ENCODE measurements at regions not wholly inside any gene's neighbourhood (a gene's known extent, or its start where the extent isn't known, plus 50 kb on each side); places are given as distances from the start of the nearest gene placed in this dataset.

- Histone ChIP-seq H3K4me1 (replicated peaks; ENCODE audit: insufficient read depth) (peaks cover 31% of the 10 kb centered on the region), H3K4me2 (peak overlapping the region; percentile 48), H3K9me2 (ENCODE audit: insufficient read depth) (no peaks in the 10 kb centered on the region), H3K9me3 (ENCODE audit: insufficient read depth, low read depth) (no peaks in the 10 kb centered on the region), H3K27me3 (ENCODE audit: insufficient read depth, low read depth) (no peaks in the 10 kb centered on the region), H3K79me2 (ENCODE audit: low read depth) (no peaks in the 10 kb centered on the region), H3K36me3 (ENCODE audit: low read depth) (no peaks in the 10 kb centered on the region), H4K20me1 (ENCODE audit: insufficient read depth) (no peaks in the 10 kb centered on the region), H3K27ac (no peak overlapping the region), H3F3A (ENCODE audit: insufficient read depth, low read depth) (peaks cover 3% of the 10 kb centered on the region; the same call in 1 of the 2 replicates), H2AFZ (no peak overlapping the region), H3K4me3 (no peak overlapping the region)
- no TSS peak for BruUV-seq (replicated peaks)
- ChIA-PET POLR2A (ENCODE audit: unreplicated experiment) (no interaction called here), CTCF (interaction anchor here (0.7 kb wide), 1 partner anchor 22 kb away, joined by 3 read pairs; no protein-coding TSS in a partner anchor)
- TF ChIP-seq EZH2 (IDR thresholded peaks at IDR 0.05; ENCODE audit: low read depth) (no peak), CTCF (conservative IDR thresholded peaks at IDR 0.05) (no peak)
- intact Hi-C loops (cut with micrococcal nuclease; ENCODE audit: unreplicated experiment) = no loop called here
- no peak for DNase-seq
Measured at GRCh38 chr6:43989581-43990146, 137.6 kb downstream of the MRPL14 start.

DNA sequence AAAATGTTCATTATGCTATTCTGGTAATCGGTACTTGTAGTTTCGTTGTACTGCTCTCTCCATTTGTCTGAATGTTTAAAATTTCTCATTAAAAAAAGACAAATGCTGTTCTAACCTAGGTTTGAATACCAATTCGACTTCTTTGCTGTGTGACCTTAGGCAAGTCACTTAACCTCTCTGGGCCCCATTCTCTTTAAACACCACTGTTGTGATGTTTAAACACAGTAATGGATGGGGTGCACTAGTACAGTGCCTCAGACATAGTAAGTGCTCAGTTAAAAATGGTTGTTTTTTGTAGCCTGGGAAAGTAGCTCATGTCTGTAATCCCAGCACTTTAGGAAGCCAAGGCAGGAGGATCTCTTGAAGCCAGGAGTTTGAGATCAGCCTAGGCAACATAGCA lies 138.5 kb downstream of the MRPL14 start:
- H3K4me3 ChIP-seq = no peak overlapping the region
- H3K27me3 ChIP-seq (ENCODE audit: insufficient read depth, low read depth) = no peaks in the 10 kb centered on the region
- H3K9me2 ChIP-seq (ENCODE audit: insufficient read depth) = no peaks in the 10 kb centered on the region
- H3F3A ChIP-seq (ENCODE audit: insufficient read depth, low read depth) = peaks cover 3% of the 10 kb centered on the region; the same call in 1 of the 2 replicates
- H2AFZ ChIP-seq = no peak overlapping the region
- DNase-seq = no peak
- H3K9me3 ChIP-seq (ENCODE audit: insufficient read depth, low read depth) = no peaks in the 10 kb centered on the region
- no peak overlapping the region for H3K4me2 ChIP-seq
- ChIA-PET CTCF (no interaction called here), POLR2A (ENCODE audit: unreplicated experiment) (no interaction called here)
- H3K79me2 ChIP-seq (ENCODE audit: low read depth) = no peaks in the 10 kb centered on the region
- TF ChIP-seq CTCF (conservative IDR thresholded peaks at IDR 0.05) (no peak), EZH2 (IDR thresholded peaks at IDR 0.05; ENCODE audit: low read depth) (no peak)
- H3K36me3 ChIP-seq (ENCODE audit: low read depth) = no peaks in the 10 kb centered on the region
- peaks cover 23% of the 10 kb centered on the region for H3K4me1 ChIP-seq (replicated peaks; ENCODE audit: insufficient read depth)
- H3K27ac ChIP-seq = no peak overlapping the region
- intact Hi-C loops (cut with micrococcal nuclease; ENCODE audit: unreplicated experiment) = no loop called here
- H4K20me1 ChIP-seq (ENCODE audit: insufficient read depth) = no peaks in the 10 kb centered on the region
- BruUV-seq (replicated peaks) = no TSS peak

- Histone ChIP-seq H3K36me3 (ENCODE audit: low read depth) (no peaks in the 10 kb centered on the region), H3K9me2 (ENCODE audit: insufficient read depth) (no peaks in the 10 kb centered on the region), H3K79me2 (ENCODE audit: low read depth) (no peaks in the 10 kb centered on the region), H3K9me3 (ENCODE audit: insufficient read depth, low read depth) (no peaks in the 10 kb centered on the region), H3F3A (ENCODE audit: insufficient read depth, low read depth) (peaks cover 3% of the 10 kb centered on the region; the same call in 1 of the 2 replicates), H3K4me2 (no peak overlapping the region), H3K27me3 (ENCODE audit: insufficient read depth, low read depth) (no peaks in the 10 kb centered on the region), H4K20me1 (ENCODE audit: insufficient read depth) (no peaks in the 10 kb centered on the region), H3K27ac (no peak overlapping the region), H2AFZ (no peak overlapping the region), H3K4me1 (replicated peaks; ENCODE audit: insufficient read depth) (peaks cover 16% of the 10 kb centered on the region), H3K4me3 (no peak overlapping the region)
- no peak for DNase-seq
- intact Hi-C loops (cut with micrococcal nuclease; ENCODE audit: unreplicated experiment) = no loop called here
- ChIA-PET POLR2A (ENCODE audit: unreplicated experiment) (no interaction called here), CTCF (no interaction called here)
- TF ChIP-seq EZH2 (IDR thresholded peaks at IDR 0.05; ENCODE audit: low read depth) = no peak
- no peak for TF ChIP-seq CTCF (conservative IDR thresholded peaks at IDR 0.05)
- no TSS peak for BruUV-seq (replicated peaks)
Measured at GRCh38 chr6:43987838-43988439, 139.3 kb downstream of the MRPL14 start.

Data from PC-9 (cell line).